K562 (cell line): ENCODE measurements at regions not wholly inside any gene's neighbourhood (a gene's known extent, or its start where the extent isn't known, plus 50 kb on each side); places are given as distances from the start of the nearest gene placed in this dataset.

Source experiments
- ATAC-seq: fragments of 200-7000 bp; cut with Tn5 transposase; 3 replicates; pipeline ENCODE4 v1.9.1; 2020; ENCODE audit warnings: moderate library complexity
- BruUV-seq: library from RNA; stranded (reverse); fragments of 400-500 nt; replicated peaks from 2 replicates; lab custom pipeline; 2021; lab: Mats Ljungman, UMichigan
- CTCF ChIA-PET: fragments of 300-600 bp; formaldehyde crosslinking; extraction: SDS; loops from one replicate; lab custom pipeline; 2021; ENCODE audit warnings: low intra/inter-chr PET ratio; lab: Yijun Ruan, JAX
- POLR2A ChIA-PET: fragments of 300-600, 350-650 bp; sonication (Branson Sonifier 250); formaldehyde crosslinking; extraction: SDS; loops from one replicate; lab custom pipeline; 2021; ENCODE audit warnings: antibody characterized with exemption, inconsistent platforms; lab: Yijun Ruan, JAX
- DNase-seq, 4 experiments: peaks; one replicate each; pipeline versions ENCODE4 v3.0.0 to v3.0.0-alpha.2; 2011 to 2018; ENCODE audit warnings: low spot score in 3 of 4, mixed read lengths in 3 of 4; ENCODE audit errors: extremely low read depth in 1 of 4
- FAIRE-seq: peaks from 2 replicates; lab custom pipeline; 2011; peaks lifted over from hg19 to GRCh38; lab: Jason Lieb, UNC
- H2AFZ ChIP-seq: 2 replicates; pipeline ENCODE4 v1.6.0; 2011; ENCODE audit warnings: low read depth, low read length, control low read depth, inconsistent platforms
- H3K27ac ChIP-seq: fragments of 200-600 bp; 3 replicates; pipeline ENCODE4 v1.8.0; 2011; ENCODE audit warnings: low read depth, mild to moderate bottlenecking, control low read depth, inconsistent platforms, low read length, moderate library complexity, mixed read lengths; ENCODE audit errors: extremely low read depth
- H3K27me3 ChIP-seq, 2 experiments: fragments of 300-600 bp in 1 of 2; 2 replicates in 1 of 2; 3 replicates in 1 of 2; pipeline versions ENCODE4 v1.6.0 to v1.8.0; 2011; ENCODE audit warnings: inconsistent platforms in 2 of 2, low read length in 2 of 2, mild to moderate bottlenecking in 1 of 2, mixed read lengths in 1 of 2, moderate library complexity in 1 of 2; ENCODE audit not compliant: control insufficient read depth in 2 of 2, insufficient read depth in 2 of 2
- H3K36me3 ChIP-seq: fragments of 300-600 bp; 3 replicates; pipeline ENCODE4 v1.8.0; 2011; ENCODE audit warnings: mild to moderate bottlenecking, low read length, inconsistent platforms; ENCODE audit not compliant: control insufficient read depth, insufficient read depth
- H3K4me1 ChIP-seq, 2 experiments: fragments of 200-600 bp in 1 of 2; replicated peaks in 1 of 2; 2 replicates in 1 of 2; 3 replicates in 1 of 2; pipeline versions ENCODE4 v1.5.1 to v1.8.0; 2011; ENCODE audit warnings: inconsistent platforms in 2 of 2, low read length in 2 of 2, mild to moderate bottlenecking in 1 of 2, mixed read lengths in 1 of 2, moderate library complexity in 1 of 2; ENCODE audit not compliant: control insufficient read depth in 2 of 2, insufficient read depth in 2 of 2
- H3K4me2 ChIP-seq: 2 replicates; pipeline ENCODE4 v1.6.1; 2011; ENCODE audit warnings: low read length, control low read depth, inconsistent platforms, mixed read lengths; ENCODE audit not compliant: insufficient read depth
- H3K4me3 ChIP-seq: fragments of 200-600 bp; sonication (generic), shearing (Covaris generic); 2 replicates; pipeline ENCODE4 v1.5.1; 2016; ENCODE audit warnings: control low read depth, inconsistent platforms
- H3K79me2 ChIP-seq: fragments of 200-600 bp; 3 replicates; pipeline ENCODE4 v1.8.0; 2011; ENCODE audit warnings: low read length, inconsistent platforms; ENCODE audit not compliant: control insufficient read depth, insufficient read depth
- H3K9ac ChIP-seq, 2 experiments: 2 replicates each; pipeline versions ENCODE4 v1.6.0 to v1.6.1; 2011; ENCODE audit warnings: low read depth in 2 of 2, low read length in 2 of 2, control low read depth in 1 of 2, inconsistent platforms in 1 of 2, mild to moderate bottlenecking in 1 of 2, mixed read lengths in 1 of 2; ENCODE audit not compliant: insufficient read depth in 1 of 2
- H3K9me1 ChIP-seq: one replicate; pipeline ENCODE4 v1.6.0; 2011; ENCODE audit warnings: inconsistent platforms, mild to moderate bottlenecking, low read length, moderate library complexity; ENCODE audit not compliant: control insufficient read depth, insufficient read depth
- H3K9me3 ChIP-seq: replicated peaks from 2 replicates; pipeline ENCODE4 v1.5.1; 2011; ENCODE audit warnings: low read depth, low read length, inconsistent platforms; ENCODE audit not compliant: control insufficient read depth, insufficient read depth
- H4K20me1 ChIP-seq: replicated peaks from 2 replicates; pipeline ENCODE4 v1.6.1; 2011; ENCODE audit warnings: low read length, inconsistent platforms, mixed read lengths; ENCODE audit not compliant: control insufficient read depth, insufficient read depth
- BCLAF1 ChIP-seq, 2 experiments: fragments of 450-650 bp in 1 of 2; IDR thresholded peaks; 2 replicates each; pipeline ENCODE4 v1.6.1; 2011 to 2017; ENCODE audit warnings: low read depth in 2 of 2, antibody characterized with exemption in 1 of 2, borderline replicate concordance in 1 of 2, low read length in 1 of 2, mild to moderate bottlenecking in 1 of 2, mixed read lengths in 1 of 2; ENCODE audit not compliant: control insufficient read depth in 1 of 2
- E2F5 ChIP-seq: sonication (generic); formaldehyde crosslinking; IDR thresholded peaks from 2 replicates; pipeline ENCODE4 v1.8.0; 2022; ENCODE audit warnings: mild to moderate bottlenecking, missing genetic modification reagents
- HNRNPL ChIP-seq: fragments of 200-400 bp; formaldehyde crosslinking; IDR thresholded peaks from 2 replicates; pipeline ENCODE4 v1.6.1; 2017; ENCODE audit warnings: low read depth, mild to moderate bottlenecking, low read length
- KLF13 ChIP-seq: fragments of 450-650 bp; IDR thresholded peaks from 2 replicates; pipeline ENCODE4 v1.6.1; 2016; ENCODE audit warnings: missing genetic modification characterization, low read depth, mild to moderate bottlenecking, missing compliant biosample characterization, moderate library complexity, borderline replicate concordance
- PHB2 ChIP-seq: fragments of 450-650 bp; IDR thresholded peaks from 2 replicates; pipeline ENCODE4 v1.6.1; 2017; ENCODE audit warnings: low read depth
- SNIP1 ChIP-seq: fragments of 450-650 bp; IDR thresholded peaks from 2 replicates; pipeline ENCODE4 v1.7.1; 2017; ENCODE audit warnings: low read depth, mild to moderate bottlenecking
- ZNF583 ChIP-seq: fragments of 250-450 bp; sonication (Bioruptor Pico); IDR thresholded peaks from 2 replicates; pipeline ENCODE4 v1.4.0; 2020
- WGBS: fragments of 100-300 bp; shearing (Covaris generic); methylation state at CpG from one replicate; pipeline ENCODE4 v1.1.6; 2016; ENCODE audit warnings: low coverage, mixed read lengths; ENCODE audit not compliant: insufficient coverage; ENCODE audit errors: missing lambda C conversion rate; 5-methylcytosine and 5-hydroxymethylcytosine counted together
- in situ Hi-C: fragments of 300-500 bp; cut with MboI; formaldehyde crosslinking; loops from 4 replicates; pipeline ENCODE4 v1.15.0; 2018; ENCODE audit warnings: inconsistent platforms, mixed read lengths
- intact Hi-C: fragments of 100-400 bp; cut with micrococcal nuclease; formaldehyde crosslinking; loops from 2 replicates; pipeline ENCODE4 v1.14.2; 2022
- TF ChIP-seq, protein P1 (sequence below), 2 experiments: fragments of 450-650 bp in 1 of 2; sonication (generic) in 1 of 2; formaldehyde crosslinking in 1 of 2; IDR thresholded peaks in 1 of 2; conservative IDR thresholded peaks in 1 of 2; 2 replicates each; pipeline versions ENCODE4 v1.6.1 to v1.8.1; 2016 to 2023; ENCODE audit warnings: mild to moderate bottlenecking in 2 of 2, moderate library complexity in 2 of 2, inconsistent platforms in 1 of 2, missing genetic modification reagents in 1 of 2

DNA sequence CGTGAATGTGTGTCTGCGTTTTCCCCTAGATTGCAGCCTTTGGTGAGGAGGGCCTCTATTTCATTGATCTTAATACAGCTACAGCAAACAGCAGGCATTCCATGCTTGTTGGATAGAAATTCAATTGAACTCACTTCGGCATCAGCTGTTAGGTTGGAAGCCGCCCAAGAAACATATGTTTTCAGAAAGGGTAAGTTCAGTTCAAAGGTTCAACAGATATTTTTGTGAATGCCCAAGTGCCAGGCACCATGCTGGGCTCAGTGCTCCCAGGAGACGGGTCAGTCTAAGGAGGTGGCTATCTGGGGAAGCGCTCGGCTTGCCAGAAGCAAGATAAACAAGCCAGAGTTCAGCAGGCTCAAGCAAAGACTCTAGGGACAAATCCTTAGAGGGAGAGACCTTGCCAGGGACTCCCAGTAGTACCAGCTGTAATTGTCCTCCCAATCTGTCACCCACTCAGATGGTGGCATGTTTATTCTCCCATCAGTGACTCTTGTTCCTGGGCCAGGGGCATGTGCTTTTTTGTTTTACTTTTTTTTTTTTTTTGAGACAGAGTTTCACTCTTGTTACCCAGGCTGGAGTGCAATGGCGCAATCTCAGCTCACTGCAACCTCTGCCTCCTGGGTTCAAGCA, 64.5 kb upstream of the LARGE1 start (continued):
- TF ChIP-seq, protein P1, sequence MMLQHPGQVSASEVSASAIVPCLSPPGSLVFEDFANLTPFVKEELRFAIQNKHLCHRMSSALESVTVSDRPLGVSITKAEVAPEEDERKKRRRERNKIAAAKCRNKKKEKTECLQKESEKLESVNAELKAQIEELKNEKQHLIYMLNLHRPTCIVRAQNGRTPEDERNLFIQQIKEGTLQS (IDR thresholded peaks at IDR 0.05) = no peak
- TF ChIP-seq, protein P1 (CRISPR knock-in tag; conservative IDR thresholded peaks at IDR 0.05) = no peak

GRCh38 chr22:33985506-33985905, 65.2 kb upstream of the LARGE1 start:
- H3K27ac ChIP-seq = no peak overlapping the region
- no peak for TF ChIP-seq ZNF583 (CRISPR knock-in tag)
- no peak for TF ChIP-seq BCLAF1 (IDR thresholded peaks at IDR 0.05; ENCODE audit: borderline replicate concordance in 1 of 2, control insufficient read depth in 1 of 2, low read depth in 2 of 2, low read length in 1 of 2)
- TF ChIP-seq SNIP1 = no peak
- TF ChIP-seq E2F5 (CRISPR knock-in tag) = no peak
- TF ChIP-seq HNRNPL = no peak
- no peak for TF ChIP-seq KLF13
- TF ChIP-seq PHB2 = no peak
- TF ChIP-seq, all 486 proteins: peak for 0
- intact Hi-C loops = no loop called here
- no peak overlapping the region for H3K9ac ChIP-seq
- no peak overlapping the region for H3K4me3 ChIP-seq
- H3K4me1 ChIP-seq = no peaks in the 10 kb centered on the region
- ChIA-PET POLR2A (no interaction called here), CTCF (no interaction called here)
- no peaks in the 10 kb centered on the region for H3K27me3 ChIP-seq
- no peaks in the 10 kb centered on the region for H3K9me1 ChIP-seq
- H3K9me3 ChIP-seq = no peaks in the 10 kb centered on the region
- no peak overlapping the region for H2AFZ ChIP-seq
- no peaks in the 10 kb centered on the region for H4K20me1 ChIP-seq
- no peak for FAIRE-seq
- no TSS peak for BruUV-seq
- ATAC-seq = no peak
- no peak overlapping the region for H3K4me2 ChIP-seq
- no peaks in the 10 kb centered on the region for H3K36me3 ChIP-seq
- 0% methylated on average over 4 of the region's 4 CpGs for WGBS
- no peak for DNase-seq
- no peaks in the 10 kb centered on the region for H3K79me2 ChIP-seq
- in situ Hi-C loops = no loop called here
